PC-9 (cell line): ENCODE measurements at regions not wholly inside any gene's neighbourhood (a gene's known extent, or its start where the extent isn't known, plus 50 kb on each side); places are given as distances from the start of the nearest gene placed in this dataset.

Experiments
- BruUV-seq: library from RNA; stranded (reverse); fragments of 400-500 nt; replicated peaks from 2 replicates; lab custom pipeline; 2021; lab: Mats Ljungman, UMichigan
- CTCF ChIA-PET: fragments of 300-600 bp; sonication (Branson Sonifier 250); formaldehyde crosslinking; loops from one replicate; lab custom pipeline; 2022; ENCODE audit warnings: antibody characterized with exemption; lab: Charles Lee
- POLR2A ChIA-PET: fragments of 300-600 bp; sonication (Branson Sonifier 250); formaldehyde crosslinking; loops from one replicate; lab custom pipeline; 2022; ENCODE audit warnings: antibody characterized with exemption; ENCODE audit not compliant: unreplicated experiment; lab: Charles Lee
- DNase-seq, 2 experiments: peaks; one replicate each; pipeline versions ENCODE4 v3.0.0 to v3.0.0-alpha.2; 2015 to 2022; ENCODE audit warnings: mixed read lengths in 1 of 2
- H2AFZ ChIP-seq: fragments of 200-600 bp; sonication (generic); 2 replicates; pipeline ENCODE4 v1.8.1; 2017; ENCODE audit warnings: antibody characterized with exemption
- H3F3A ChIP-seq: fragments of 200-600 bp; sonication (generic); 2 replicates; pipeline ENCODE4 v1.8.1; 2017; ENCODE audit warnings: antibody characterized with exemption, mild to moderate bottlenecking, low read depth; ENCODE audit not compliant: insufficient read depth
- H3K27ac ChIP-seq: fragments of 200-600 bp; sonication (generic); 2 replicates; pipeline ENCODE4 v1.6.1; 2016; ENCODE audit warnings: mixed run types
- H3K27me3 ChIP-seq: fragments of 200-600 bp; sonication (generic); 2 replicates; pipeline ENCODE4 v1.6.1; 2016; ENCODE audit warnings: low read depth, mixed run types; ENCODE audit not compliant: insufficient read depth
- H3K36me3 ChIP-seq: fragments of 200-600 bp; sonication (generic); 2 replicates; pipeline ENCODE4 v1.6.1; 2016; ENCODE audit warnings: low read depth, mixed run types
- H3K4me1 ChIP-seq: fragments of 200-600 bp; sonication (generic); replicated peaks from 2 replicates; pipeline ENCODE4 v1.6.1; 2016; ENCODE audit warnings: mixed run types; ENCODE audit not compliant: insufficient read depth
- H3K4me2 ChIP-seq: fragments of 200-600 bp; sonication (generic); 2 replicates; pipeline ENCODE4 v1.6.1; 2017; ENCODE audit warnings: mixed run types
- H3K4me3 ChIP-seq: fragments of 200-600 bp; sonication (generic); 2 replicates; pipeline ENCODE4 v1.6.1; 2016; ENCODE audit warnings: mixed run types
- H3K79me2 ChIP-seq: fragments of 200-600 bp; sonication (generic); 2 replicates; pipeline ENCODE4 v1.6.1; 2017; ENCODE audit warnings: low read depth, mixed run types
- H3K9me2 ChIP-seq: fragments of 200-600 bp; sonication (generic); 2 replicates; pipeline ENCODE4 v1.8.1; 2017; ENCODE audit warnings: mild to moderate bottlenecking; ENCODE audit not compliant: insufficient read depth
- H3K9me3 ChIP-seq: fragments of 200-600 bp; sonication (generic); 2 replicates; pipeline ENCODE4 v1.8.1; 2016; ENCODE audit warnings: low read depth; ENCODE audit not compliant: insufficient read depth
- H4K20me1 ChIP-seq: fragments of 200-600 bp; sonication (generic); 2 replicates; pipeline ENCODE4 v1.8.1; 2017; ENCODE audit not compliant: insufficient read depth
- CTCF ChIP-seq: fragments of 200-600 bp; sonication (generic); conservative IDR thresholded peaks from 2 replicates; pipeline ENCODE4 v1.6.1; 2017; ENCODE audit warnings: mixed run types, antibody characterized with exemption, mild to moderate bottlenecking, moderate library complexity
- EZH2 ChIP-seq: fragments of 200-600 bp; sonication (generic); IDR thresholded peaks from 2 replicates; pipeline ENCODE4 v1.8.0; 2017; ENCODE audit warnings: antibody characterized with exemption, low read depth
- intact Hi-C: fragments of 100-400 bp; cut with micrococcal nuclease; formaldehyde crosslinking; loops from one replicate; pipeline ENCODE4 v1.10.0; 2022; ENCODE audit not compliant: unreplicated experiment

GRCh38 chr16:26982422-26982821 is 84.3 kb upstream of the C16orf82 start:
- H3K4me1 ChIP-seq: no peaks in the 10 kb centered on the region
- H3K9me3 ChIP-seq: no peaks in the 10 kb centered on the region
- no peak for DNase-seq
- no peak overlapping the region for H3K4me3 ChIP-seq
- CTCF ChIA-PET: no interaction called here
- TF ChIP-seq CTCF (no peak), EZH2 (no peak)
- H3K27me3 ChIP-seq: peaks cover 30% of the 10 kb centered on the region
- H3K79me2 ChIP-seq: no peaks in the 10 kb centered on the region
- no TSS peak for BruUV-seq
- no peaks in the 10 kb centered on the region for H4K20me1 ChIP-seq
- no peak overlapping the region for H2AFZ ChIP-seq
- no peaks in the 10 kb centered on the region for H3F3A ChIP-seq
- H3K36me3 ChIP-seq: no peaks in the 10 kb centered on the region
- no peak overlapping the region for H3K4me2 ChIP-seq
- H3K27ac ChIP-seq: no peak overlapping the region
- intact Hi-C loops: no loop called here
- no peaks in the 10 kb centered on the region for H3K9me2 ChIP-seq
- POLR2A ChIA-PET: no interaction called here

GRCh38 chr16:26983426-26983825 is 83.3 kb upstream of the C16orf82 start:
- H2AFZ ChIP-seq: no peak overlapping the region
- H3K79me2 ChIP-seq: no peaks in the 10 kb centered on the region
- ChIA-PET CTCF (no interaction called here), POLR2A (no interaction called here)
- H3K4me3 ChIP-seq: no peak overlapping the region
- no peaks in the 10 kb centered on the region for H3K4me1 ChIP-seq
- no TSS peak for BruUV-seq
- TF ChIP-seq EZH2: no peak
- no peak overlapping the region for H3K27ac ChIP-seq
- no peaks in the 10 kb centered on the region for H3K9me3 ChIP-seq
- no peaks in the 10 kb centered on the region for H3K9me2 ChIP-seq
- intact Hi-C loops: no loop called here
- H3K27me3 ChIP-seq: peaks cover 38% of the 10 kb centered on the region
- H3F3A ChIP-seq: no peaks in the 10 kb centered on the region
- DNase-seq: no peak
- no peaks in the 10 kb centered on the region for H3K36me3 ChIP-seq
- no peaks in the 10 kb centered on the region for H4K20me1 ChIP-seq
- H3K4me2 ChIP-seq: no peak overlapping the region

GRCh38 chr16:26985100-26986065 is 81.3 kb upstream of the C16orf82 start:
- CTCF ChIA-PET: no interaction called here
- peaks cover 44% of the 10 kb centered on the region for H3K27me3 ChIP-seq
- H3K79me2 ChIP-seq: no peaks in the 10 kb centered on the region
- H3K9me3 ChIP-seq: no peaks in the 10 kb centered on the region
- H3K4me3 ChIP-seq: no peak overlapping the region
- no TSS peak for BruUV-seq
- H3K4me2 ChIP-seq: peak overlapping the region; percentile 47; the same call in 1 of the 2 replicates
- no peaks in the 10 kb centered on the region for H3K4me1 ChIP-seq
- DNase-seq: no peak
- intact Hi-C loops: no loop called here
- no peaks in the 10 kb centered on the region for H3K9me2 ChIP-seq
- TF ChIP-seq EZH2 (no peak), CTCF (no peak)
- no peak overlapping the region for H3K27ac ChIP-seq
- no peaks in the 10 kb centered on the region for H3F3A ChIP-seq
- POLR2A ChIA-PET: no interaction called here
- no peaks in the 10 kb centered on the region for H4K20me1 ChIP-seq
- no peaks in the 10 kb centered on the region for H3K36me3 ChIP-seq
- H2AFZ ChIP-seq: no peak overlapping the region
